HEK293 (cell line): ENCODE measurements at regions not wholly inside any gene's neighbourhood (a gene's known extent, or its start where the extent isn't known, plus 50 kb on each side); places are given as distances from the start of the nearest gene placed in this dataset.

Source experiments
- CTCF ChIA-PET: fragments of 350-600 bp; formaldehyde crosslinking; extraction: SDS; loops from one replicate; lab custom pipeline; 2021; ENCODE audit warnings: antibody characterized with exemption; lab: Yijun Ruan, JAX
- POLR2A ChIA-PET: fragments of 300-600 bp; formaldehyde crosslinking; extraction: SDS; loops from one replicate; lab custom pipeline; 2020; ENCODE audit warnings: antibody characterized with exemption, inconsistent platforms; lab: Yijun Ruan, JAX
- H3K27ac ChIP-seq: fragments of 200-500 bp; sonication (Bioruptor generic); 2 replicates; pipeline ENCODE4 v1.5.1; 2014; ENCODE audit warnings: low read depth, low read length, control low read depth, inconsistent platforms; ENCODE audit errors: extremely low read depth
- H3K36me3 ChIP-seq, 2 experiments: fragments of 200-500 bp in 1 of 2; sonication (Bioruptor generic) in 1 of 2; 1 replicate in 1 of 2; 2 replicates in 1 of 2; pipeline ENCODE4 v1.5.1; 2014 to 2017; ENCODE audit warnings: inconsistent platforms in 2 of 2, low read length in 2 of 2; ENCODE audit not compliant: control insufficient read depth in 2 of 2, insufficient read depth in 1 of 2
- H3K4me1 ChIP-seq: fragments of 200-500 bp; sonication (Bioruptor generic); 2 replicates; pipeline ENCODE4 v1.5.1; 2014; ENCODE audit warnings: mild to moderate bottlenecking, low read length, inconsistent platforms; ENCODE audit not compliant: control insufficient read depth, insufficient read depth
- H3K4me3 ChIP-seq: 2 replicates; pipeline ENCODE4 v1.5.1; 2011; ENCODE audit warnings: low read depth, mild to moderate bottlenecking, control low read depth, low read length, moderate library complexity
- H3K9me3 ChIP-seq: fragments of 200-500 bp; sonication (Bioruptor generic); 2 replicates; pipeline ENCODE4 v1.5.1; 2014; ENCODE audit warnings: low read depth, low read length, inconsistent platforms; ENCODE audit not compliant: control insufficient read depth, insufficient read depth
- MYNN ChIP-seq: fragments of 450-650 bp; formaldehyde crosslinking; IDR thresholded peaks from 2 replicates; pipeline ENCODE4 v1.5.1; 2016; ENCODE audit warnings: missing biosample characterization, missing genetic modification characterization, borderline replicate concordance
- SCRT1 ChIP-seq: fragments of 450-650 bp; formaldehyde crosslinking; IDR thresholded peaks from 2 replicates; pipeline ENCODE4 v1.5.1; 2016; ENCODE audit warnings: missing biosample characterization, missing genetic modification characterization, borderline replicate concordance
- TCF7L2 ChIP-seq: IDR thresholded peaks from 2 replicates; pipeline ENCODE4 v1.6.1; 2011; ENCODE audit warnings: low read depth, mild to moderate bottlenecking, inconsistent platforms, low read length, moderate library complexity, borderline replicate concordance
- ZIC2 ChIP-seq: fragments of 450-650 bp; formaldehyde crosslinking; IDR thresholded peaks from 2 replicates; pipeline ENCODE4 v1.5.1; 2016; ENCODE audit warnings: missing biosample characterization, missing genetic modification characterization
- ZNF132 ChIP-seq: fragments of 450-650 bp; formaldehyde crosslinking; IDR thresholded peaks from 2 replicates; pipeline ENCODE4 v1.5.1; 2017; ENCODE audit warnings: missing biosample characterization, missing genetic modification characterization, borderline replicate concordance
- ZNF211 ChIP-seq: fragments of 450-650 bp; formaldehyde crosslinking; IDR thresholded peaks from 2 replicates; pipeline ENCODE4 v1.5.1; 2016; ENCODE audit warnings: low read depth, missing biosample characterization, missing genetic modification characterization
- ZNF214 ChIP-seq: fragments of 450-650 bp; formaldehyde crosslinking; IDR thresholded peaks from 2 replicates; pipeline ENCODE4 v1.5.1; 2017; ENCODE audit warnings: missing biosample characterization, mild to moderate bottlenecking, missing genetic modification characterization, borderline replicate concordance
- ZNF239 ChIP-seq: fragments of 450-650 bp; formaldehyde crosslinking; IDR thresholded peaks from 2 replicates; pipeline ENCODE4 v1.5.1; 2016; ENCODE audit warnings: missing biosample characterization, missing genetic modification characterization
- ZNF24 ChIP-seq: fragments of 450-650 bp; formaldehyde crosslinking; IDR thresholded peaks from 2 replicates; pipeline ENCODE4 v1.5.1; 2016; ENCODE audit warnings: missing biosample characterization, missing genetic modification characterization
- ZNF555 ChIP-seq: fragments of 450-650 bp; formaldehyde crosslinking; conservative IDR thresholded peaks from 2 replicates; pipeline ENCODE4 v1.5.1; 2017; ENCODE audit warnings: missing biosample characterization, mild to moderate bottlenecking, missing genetic modification characterization, inconsistent platforms
- ZNF561 ChIP-seq: fragments of 450-650 bp; IDR thresholded peaks from 2 replicates; pipeline ENCODE4 v1.5.1; 2018; ENCODE audit warnings: missing biosample characterization, missing genetic modification characterization, borderline replicate concordance
- ZNF645 ChIP-seq: fragments of 450-650 bp; formaldehyde crosslinking; IDR thresholded peaks from 2 replicates; pipeline ENCODE4; 2016; ENCODE audit warnings: missing biosample characterization, missing genetic modification characterization
- ZNF660 ChIP-seq: fragments of 450-650 bp; IDR thresholded peaks from 2 replicates; pipeline ENCODE4 v1.5.1; 2018; ENCODE audit warnings: missing biosample characterization, mild to moderate bottlenecking, missing genetic modification characterization
- ZNF768 ChIP-seq: fragments of 450-650 bp; formaldehyde crosslinking; IDR thresholded peaks from 2 replicates; pipeline ENCODE4 v1.5.1; 2018; ENCODE audit warnings: missing biosample characterization, mild to moderate bottlenecking, missing genetic modification characterization
- TF ChIP-seq, protein P1 (sequence below): fragments of 450-650 bp; formaldehyde crosslinking; IDR thresholded peaks from 2 replicates; pipeline ENCODE4 v1.5.1; 2016; ENCODE audit warnings: missing biosample characterization, missing genetic modification characterization
- TF ChIP-seq, protein P2 (sequence below): fragments of 450-650 bp; formaldehyde crosslinking; IDR thresholded peaks from 2 replicates; pipeline ENCODE4 v1.5.1; 2016; ENCODE audit warnings: missing biosample characterization, missing genetic modification characterization, low read depth

GRCh38 chr7:84249656-84250055 lies 55.1 kb upstream of the SEMA3A start (continued):
- TF ChIP-seq, protein P1, sequence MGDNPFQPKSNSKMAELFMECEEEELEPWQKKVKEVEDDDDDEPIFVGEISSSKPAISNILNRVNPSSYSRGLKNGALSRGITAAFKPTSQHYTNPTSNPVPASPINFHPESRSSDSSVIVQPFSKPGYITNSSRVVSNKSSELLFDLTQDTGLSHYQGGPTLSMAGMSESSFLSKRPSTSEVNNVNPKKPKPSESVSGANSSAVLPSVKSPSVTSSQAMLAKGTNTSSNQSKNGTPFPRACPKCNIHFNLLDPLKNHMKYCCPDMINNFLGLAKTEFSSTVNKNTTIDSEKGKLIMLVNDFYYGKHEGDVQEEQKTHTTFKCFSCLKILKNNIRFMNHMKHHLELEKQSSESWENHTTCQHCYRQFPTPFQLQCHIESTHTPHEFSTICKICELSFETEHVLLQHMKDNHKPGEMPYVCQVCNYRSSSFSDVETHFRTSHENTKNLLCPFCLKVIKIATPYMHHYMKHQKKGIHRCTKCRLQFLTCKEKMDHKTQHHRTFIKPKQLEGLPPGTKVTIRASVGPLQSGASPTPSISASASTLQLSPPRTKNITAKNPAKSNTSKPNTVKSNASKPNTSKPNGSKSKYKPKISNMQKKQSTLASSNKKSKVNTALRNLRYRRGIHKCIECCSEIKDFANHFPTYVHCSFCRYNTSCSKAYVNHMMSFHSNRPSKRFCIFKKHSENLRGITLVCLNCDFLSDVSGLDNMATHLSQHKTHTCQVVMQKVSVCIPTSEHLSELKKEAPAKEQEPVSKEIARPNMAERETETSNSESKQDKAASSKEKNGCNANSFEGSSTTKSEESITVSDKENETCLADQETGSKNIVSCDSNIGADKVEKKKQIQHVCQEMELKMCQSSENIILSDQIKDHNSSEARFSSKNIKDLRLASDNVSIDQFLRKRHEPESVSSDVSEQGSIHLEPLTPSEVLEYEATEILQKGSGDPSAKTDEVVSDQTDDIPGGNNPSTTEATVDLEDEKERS = no peak
- TF ChIP-seq ZNF768 (tag by site-specific recombination) = no peak
- TF ChIP-seq, all 188 proteins: peak for 0

- H3K36me3 ChIP-seq = no peaks in the 10 kb centered on the region
- H3K4me1 ChIP-seq = no peaks in the 10 kb centered on the region
- no peak overlapping the region for H3K27ac ChIP-seq
- H3K4me3 ChIP-seq = no peak overlapping the region
- H3K9me3 ChIP-seq = no peaks in the 10 kb centered on the region
- no peak for TF ChIP-seq ZNF211 (tag by site-specific recombination)
- TF ChIP-seq TCF7L2 = no peak
- TF ChIP-seq, protein P2, sequence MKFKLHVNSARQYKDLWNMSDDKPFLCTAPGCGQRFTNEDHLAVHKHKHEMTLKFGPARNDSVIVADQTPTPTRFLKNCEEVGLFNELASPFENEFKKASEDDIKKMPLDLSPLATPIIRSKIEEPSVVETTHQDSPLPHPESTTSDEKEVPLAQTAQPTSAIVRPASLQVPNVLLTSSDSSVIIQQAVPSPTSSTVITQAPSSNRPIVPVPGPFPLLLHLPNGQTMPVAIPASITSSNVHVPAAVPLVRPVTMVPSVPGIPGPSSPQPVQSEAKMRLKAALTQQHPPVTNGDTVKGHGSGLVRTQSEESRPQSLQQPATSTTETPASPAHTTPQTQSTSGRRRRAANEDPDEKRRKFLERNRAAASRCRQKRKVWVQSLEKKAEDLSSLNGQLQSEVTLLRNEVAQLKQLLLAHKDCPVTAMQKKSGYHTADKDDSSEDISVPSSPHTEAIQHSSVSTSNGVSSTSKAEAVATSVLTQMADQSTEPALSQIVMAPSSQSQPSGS (tag by site-specific recombination) = no peak
- no peak for TF ChIP-seq ZNF239 (tag by site-specific recombination)
- ChIA-PET CTCF (no interaction called here), POLR2A (no interaction called here)
Observed at GRCh38 chr7:84248843-84249242, 54.3 kb upstream of the SEMA3A start.

DNA sequence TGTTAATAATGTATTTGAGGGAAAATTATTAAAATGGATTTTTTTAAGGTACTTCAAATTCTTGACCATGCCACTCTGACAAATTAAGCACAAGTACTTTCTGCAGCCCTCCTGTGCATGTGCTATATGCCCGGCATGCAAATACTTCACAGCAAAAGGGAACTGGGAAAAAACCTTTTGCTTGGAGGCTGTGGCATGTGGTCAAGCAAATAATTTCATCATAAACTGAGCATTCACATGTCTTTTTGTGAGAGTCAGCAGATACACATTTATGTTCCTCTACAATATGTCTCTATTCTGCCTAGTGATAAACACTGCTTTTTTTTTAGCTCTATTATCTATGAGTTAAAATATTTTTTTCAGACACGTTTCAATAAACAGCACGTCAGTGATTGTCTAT lies 53.7 kb upstream of the SEMA3A start:
- H3K27ac ChIP-seq = no peak overlapping the region
- no peaks in the 10 kb centered on the region for H3K36me3 ChIP-seq
- H3K4me1 ChIP-seq = no peaks in the 10 kb centered on the region
- no peak for TF ChIP-seq ZNF214 (tag by site-specific recombination)
- TF ChIP-seq SCRT1 (tag by site-specific recombination) = no peak
- TF ChIP-seq ZNF645 (tag by site-specific recombination) = no peak
- no peak for TF ChIP-seq ZNF132 (tag by site-specific recombination)
- TF ChIP-seq ZNF24 = no peak
- no peak for TF ChIP-seq ZNF555 (tag by site-specific recombination)
- no peak for TF ChIP-seq ZIC2 (tag by site-specific recombination)
- no peak for TF ChIP-seq ZNF561 (tag by site-specific recombination)
- TF ChIP-seq ZNF660 = no peak
- no peak for TF ChIP-seq MYNN (tag by site-specific recombination)
- H3K9me3 ChIP-seq = no peaks in the 10 kb centered on the region
- ChIA-PET CTCF (interaction anchor here (0.5 kb wide), 1 partner anchor 783 kb away, joined by 5 read pairs; no protein-coding TSS in a partner anchor), POLR2A (no interaction called here)
- H3K4me3 ChIP-seq = no peak overlapping the region
